ENCODE measurements at regions not wholly inside any gene's neighbourhood (a gene's known extent, or its start where the extent isn't known, plus 50 kb on each side); places are given as distances from the start of the nearest gene placed in this dataset.
"Not testable (repeated sequence)": the region's sequence is repeated elsewhere in the genome, so short reads cannot be mapped to it uniquely, and the experiment has no call there.

GRCh38 chr6:80489911-80490635 lies 383.6 kb downstream of the BCKDHB start:
- 54% methylated on average over 3 of the region's 3 CpGs for WGBS (ENCODE audit: insufficient coverage, low coverage, low lambda C conversion rate, missing lambda C conversion rate)
- DNase-seq = no peak
- no peak overlapping the region for H3K27ac ChIP-seq
- intact Hi-C loops (cut with DNase I) = no loop called here
- TF ChIP-seq POLR2A (IDR thresholded peaks at IDR 0.05) (no peak), CTCF (IDR thresholded peaks at IDR 0.05) (no peak)
- H3K9me3 ChIP-seq = no peaks in the 10 kb centered on the region
- H3K27me3 ChIP-seq = no peaks in the 10 kb centered on the region
- no peaks in the 10 kb centered on the region for H3K36me3 ChIP-seq
- H3K4me3 ChIP-seq = no peak overlapping the region
- no peak for ATAC-seq
- no peaks in the 10 kb centered on the region for H3K4me1 ChIP-seq

GRCh38 chr6:80488190-80488589 lies 381.7 kb downstream of the BCKDHB start:
- H3K36me3 ChIP-seq = no peaks in the 10 kb centered on the region
- TF ChIP-seq CTCF (IDR thresholded peaks at IDR 0.05) (no peak), POLR2A (IDR thresholded peaks at IDR 0.05) (no peak)
- H3K27ac ChIP-seq = no peak overlapping the region
- H3K27me3 ChIP-seq = no peaks in the 10 kb centered on the region
- WGBS (ENCODE audit: insufficient coverage, low coverage, low lambda C conversion rate, missing lambda C conversion rate) = 43% methylated on average over 2 of the region's 2 CpGs
- H3K4me3 ChIP-seq = no peak overlapping the region
- ATAC-seq (no peak), DNase-seq (no peak)
- no peaks in the 10 kb centered on the region for H3K9me3 ChIP-seq
- intact Hi-C loops (cut with DNase I) = no loop called here
- no peaks in the 10 kb centered on the region for H3K4me1 ChIP-seq

GRCh38 chr6:80485494-80485893 lies 379.0 kb downstream of the BCKDHB start:
- H3K9me3 ChIP-seq; DNase-seq; H3K27me3 ChIP-seq; H3K36me3 ChIP-seq; intact Hi-C loops (cut with DNase I); ATAC-seq; H3K4me1 ChIP-seq; H3K27ac ChIP-seq; H3K4me3 ChIP-seq: not testable (repeated sequence)
- no CpG with 5 or more reads among the region's 12 CpGs for WGBS (ENCODE audit: insufficient coverage, low coverage, low lambda C conversion rate, missing lambda C conversion rate)

- no peak overlapping the region for H3K4me3 ChIP-seq
- no peaks in the 10 kb centered on the region for H3K9me3 ChIP-seq
- ATAC-seq (no peak), DNase-seq (no peak)
- H3K4me1 ChIP-seq = no peaks in the 10 kb centered on the region
- intact Hi-C loops (cut with DNase I) = no loop called here
- H3K27me3 ChIP-seq = no peaks in the 10 kb centered on the region
- H3K27ac ChIP-seq = no peak overlapping the region
- no peaks in the 10 kb centered on the region for H3K36me3 ChIP-seq
- TF ChIP-seq POLR2A (IDR thresholded peaks at IDR 0.05) (no peak), CTCF (IDR thresholded peaks at IDR 0.05) (no peak)
- WGBS (ENCODE audit: insufficient coverage, low coverage, low lambda C conversion rate, missing lambda C conversion rate) = 97% methylated on average over 3 of the region's 3 CpGs
These were observed 375.6 kb downstream of the BCKDHB start for GRCh38 chr6:80482056-80482455.

GRCh38 chr6:80480421-80481157 lies 374.1 kb downstream of the BCKDHB start:
- intact Hi-C loops (cut with DNase I) = no loop called here
- H3K27ac ChIP-seq = no peak overlapping the region

More at GRCh38 chr6:80480421-80481157, 374.1 kb downstream of the BCKDHB start:
- ATAC-seq (no peak), DNase-seq (no peak)
- H3K4me1 ChIP-seq = no peaks in the 10 kb centered on the region
- H3K9me3 ChIP-seq = no peaks in the 10 kb centered on the region
- no peaks in the 10 kb centered on the region for H3K27me3 ChIP-seq
- no peak overlapping the region for H3K4me3 ChIP-seq
- TF ChIP-seq CTCF (IDR thresholded peaks at IDR 0.05) = no peak
- no peak for TF ChIP-seq POLR2A (IDR thresholded peaks at IDR 0.05)
- no peaks in the 10 kb centered on the region for H3K36me3 ChIP-seq
